Pancreas (tissue), 10 donors: ENCODE measurements at regions not wholly inside any gene's neighbourhood (a gene's known extent, or its start where the extent isn't known, plus 50 kb on each side); places are given as distances from the start of the nearest gene placed in this dataset.

ENCODE experiments used
- ATAC-seq, 4 donors: fragments of 200-7000 bp; cut with Tn5 transposase; one replicate each; pipeline versions ENCODE4 v1.8.0 to v1.9.1; 2020; ENCODE audit warnings: mild to moderate bottlenecking in 4 of 4, moderate library complexity in 4 of 4
- DNase-seq, 6 donors: peaks; one replicate each; pipeline ENCODE4 v3.0.0-alpha.2; 2020
- FAIRE-seq: peaks from 2 replicates; lab custom pipeline; 2012; peaks lifted over from hg19 to GRCh38; lab: Jason Lieb, UNC
- H3K27ac ChIP-seq, 4 donors: fragments of 200-600 bp; sonication (generic); 1 replicate in 3 of 4; 2 replicates in 1 of 4; pipeline versions ENCODE4 v1.5.0 to v1.8.0; 2020
- H3K27me3 ChIP-seq, 4 donors: fragments of 200-600 bp; one replicate each; pipeline ENCODE4 v1.8.0; 2021
- H3K36me3 ChIP-seq, 3 donors: fragments of 200-600 bp; sonication (generic) in 1 of 3; one replicate each; pipeline versions ENCODE4 v1.5.0 to v1.8.0; 2020 to 2021
- H3K4me1 ChIP-seq, 3 donors: fragments of 200-600 bp; one replicate each; pipeline ENCODE4 v1.8.0; 2021
- H3K4me3 ChIP-seq, 4 donors: fragments of 200-600 bp; sonication (generic) in 2 of 4; one replicate each; pipeline versions ENCODE4 v1.5.0 to v1.8.0; 2020 to 2021
- H3K9me3 ChIP-seq, 4 donors: fragments of 200-600 bp; one replicate each; pipeline ENCODE4 v1.8.0; 2021
- WGBS, 2 donors: extraction: QIAGEN DNeasy Blood & Tissue Kit; methylation state at CpG; one replicate each; pipeline ENCODE4 v1.1.7; 2013; 5-methylcytosine and 5-hydroxymethylcytosine counted together
- intact Hi-C, 3 donors: fragments of 100-400 bp; cut with DNase I; formaldehyde crosslinking; loops; one replicate each; pipeline versions ENCODE4 v1.11.1 to v1.14.2; 2022
- TF ChIP-seq, protein P1 (sequence below), 4 donors: fragments of 200-600 bp; sonication (generic) in 3 of 4; IDR thresholded peaks; one replicate each; pipeline versions ENCODE4 v1.5.0 to v1.8.0; 2021; ENCODE audit warnings: antibody characterized with exemption in 4 of 4
- donor health status: healthy with polysubstance abuse.
- donor health status: DM: no; HTN: no; CAD: no; lungs with moderate emphysema.
- donor health status: DM: no; HTN: no; CAD: no.
- donor health status: control.
- donor health status: control.
- donor health status: Bipolar disorder and iron deficiency.
- donor health status: DM: yes; HTN: yes; CAD: no.
- donor health status: DM: no; HTN: no; CAD: no.
- donor health status: DM: no; HTN: no; CAD: no.
- donor health status: DM: yes; HTN: yes; CAD: no.

- no peak for DNase-seq
- H3K27me3 ChIP-seq = no peaks in the 10 kb centered on the region
- FAIRE-seq = no peak
- 89 to 91% methylated on average over 6 of the region's 6 CpGs for WGBS, 2 donors
- H3K4me3 ChIP-seq = no peak overlapping the region
- intact Hi-C loops = no loop called here
- H3K36me3 ChIP-seq = no peaks in the 10 kb centered on the region
- no peaks in the 10 kb centered on the region for H3K4me1 ChIP-seq
- TF ChIP-seq, protein P1, sequence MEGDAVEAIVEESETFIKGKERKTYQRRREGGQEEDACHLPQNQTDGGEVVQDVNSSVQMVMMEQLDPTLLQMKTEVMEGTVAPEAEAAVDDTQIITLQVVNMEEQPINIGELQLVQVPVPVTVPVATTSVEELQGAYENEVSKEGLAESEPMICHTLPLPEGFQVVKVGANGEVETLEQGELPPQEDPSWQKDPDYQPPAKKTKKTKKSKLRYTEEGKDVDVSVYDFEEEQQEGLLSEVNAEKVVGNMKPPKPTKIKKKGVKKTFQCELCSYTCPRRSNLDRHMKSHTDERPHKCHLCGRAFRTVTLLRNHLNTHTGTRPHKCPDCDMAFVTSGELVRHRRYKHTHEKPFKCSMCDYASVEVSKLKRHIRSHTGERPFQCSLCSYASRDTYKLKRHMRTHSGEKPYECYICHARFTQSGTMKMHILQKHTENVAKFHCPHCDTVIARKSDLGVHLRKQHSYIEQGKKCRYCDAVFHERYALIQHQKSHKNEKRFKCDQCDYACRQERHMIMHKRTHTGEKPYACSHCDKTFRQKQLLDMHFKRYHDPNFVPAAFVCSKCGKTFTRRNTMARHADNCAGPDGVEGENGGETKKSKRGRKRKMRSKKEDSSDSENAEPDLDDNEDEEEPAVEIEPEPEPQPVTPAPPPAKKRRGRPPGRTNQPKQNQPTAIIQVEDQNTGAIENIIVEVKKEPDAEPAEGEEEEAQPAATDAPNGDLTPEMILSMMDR (IDR thresholded peaks at IDR 0.05) = no peak
- no peak for ATAC-seq
- H3K9me3 ChIP-seq = no peaks in the 10 kb centered on the region
- H3K27ac ChIP-seq = no peak overlapping the region
These were observed 94.6 kb upstream of the DHX40 start for GRCh38 chr17:59470624-59471297.

- no peaks in the 10 kb centered on the region for H3K36me3 ChIP-seq
- ATAC-seq = no peak
- no peak overlapping the region for H3K4me3 ChIP-seq
- H3K27ac ChIP-seq = no peak overlapping the region
- WGBS, 2 donors = 89 to 95% methylated on average over 5 of the region's 5 CpGs
- H3K9me3 ChIP-seq = no peaks in the 10 kb centered on the region
- no peak for FAIRE-seq
- H3K4me1 ChIP-seq = no peaks in the 10 kb centered on the region
- TF ChIP-seq, protein P1 (IDR thresholded peaks at IDR 0.05) = no peak
- no peak for DNase-seq
- intact Hi-C loops = no loop called here
- H3K27me3 ChIP-seq = no peaks in the 10 kb centered on the region
These were observed 89.0 kb upstream of the DHX40 start for GRCh38 chr17:59476413-59476812.

- no peaks in the 10 kb centered on the region for H3K9me3 ChIP-seq
- intact Hi-C loops = no loop called here
- DNase-seq = no peak
- H3K4me1 ChIP-seq = no peaks in the 10 kb centered on the region
- no peaks in the 10 kb centered on the region for H3K36me3 ChIP-seq
- H3K27ac ChIP-seq = no peak overlapping the region
- no peak overlapping the region for H3K4me3 ChIP-seq
- no peak for ATAC-seq
- TF ChIP-seq, protein P1 (IDR thresholded peaks at IDR 0.05) = no peak
- H3K27me3 ChIP-seq = no peaks in the 10 kb centered on the region
- no peak for FAIRE-seq
- 83 to 84% methylated on average over 2 of the region's 2 CpGs for WGBS, 2 donors
These were observed 86.3 kb upstream of the DHX40 start for GRCh38 chr17:59479141-59479540.

DNA sequence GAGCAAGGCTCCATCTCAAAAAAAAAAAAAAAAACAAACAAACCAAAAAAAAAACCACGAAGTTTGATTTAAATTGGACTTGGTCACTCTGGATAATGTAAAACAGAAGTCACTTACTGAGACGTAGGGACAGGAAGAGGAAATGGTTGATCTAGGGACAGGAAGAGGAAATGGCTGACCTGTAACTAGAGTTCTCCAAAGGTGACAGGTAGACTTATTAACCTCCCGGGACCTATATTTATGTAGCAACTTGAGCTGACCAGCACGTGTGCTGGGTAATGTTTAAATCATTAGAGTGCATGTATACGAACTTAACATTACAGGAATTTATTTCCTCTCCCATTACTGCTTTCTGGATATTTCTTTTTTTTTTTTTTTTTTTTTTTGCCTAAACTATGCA lies 81.5 kb upstream of the DHX40 start:
- Histone ChIP-seq H3K4me3 (no peak overlapping the region), H3K9me3 (no peaks in the 10 kb centered on the region), H3K27me3 (no peaks in the 10 kb centered on the region), H3K36me3 (no peaks in the 10 kb centered on the region), H3K27ac (no peak overlapping the region), H3K4me1 (no peaks in the 10 kb centered on the region)
- DNase-seq (no peak), ATAC-seq (no peak), FAIRE-seq (no peak)
- TF ChIP-seq, protein P1 (IDR thresholded peaks at IDR 0.05) = no peak
- 46 to 52% methylated on average over 5 of the region's 5 CpGs for WGBS, 2 donors
- intact Hi-C loops = no loop called here

DNA sequence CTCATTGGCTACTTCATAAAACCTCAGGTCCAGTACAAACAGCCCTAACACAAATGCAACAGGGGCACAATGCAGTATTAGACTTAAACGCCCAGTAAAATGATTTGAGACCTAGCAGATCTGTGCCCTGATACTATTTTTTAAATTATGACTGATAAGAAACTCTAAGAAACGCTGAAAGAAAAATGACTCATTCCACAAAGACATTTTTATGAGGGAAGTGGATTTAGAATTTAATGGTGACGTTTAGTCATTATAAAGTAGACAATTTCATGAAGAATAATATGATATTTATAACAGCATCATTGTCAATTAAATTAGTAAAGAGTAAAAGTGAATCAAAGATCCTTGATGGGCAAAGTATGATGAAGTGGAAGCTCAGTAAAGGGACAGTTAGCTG lies 80.4 kb upstream of the DHX40 start:
- FAIRE-seq (no peak), ATAC-seq (no peak), DNase-seq (no peak)
- no peaks in the 10 kb centered on the region for H3K27me3 ChIP-seq
- no peaks in the 10 kb centered on the region for H3K36me3 ChIP-seq
- no peak overlapping the region for H3K4me3 ChIP-seq
- TF ChIP-seq, protein P1 (IDR thresholded peaks at IDR 0.05) = no peak
- H3K9me3 ChIP-seq = no peaks in the 10 kb centered on the region
- H3K4me1 ChIP-seq = no peaks in the 10 kb centered on the region
- no peak overlapping the region for H3K27ac ChIP-seq
- 43 to 49% methylated on average over 3 of the region's 3 CpGs for WGBS, 2 donors
- intact Hi-C loops = loop anchor here in 1 of 3 donors (5.0 kb wide), 1 partner anchor 38 kb away; no protein-coding TSS in a partner anchor
